ENCODE measurements at regions not wholly inside any gene's neighbourhood (a gene's known extent, or its start where the extent isn't known, plus 50 kb on each side); places are given as distances from the start of the nearest gene placed in this dataset.
A peak's percentile ranks its signal among the peaks of the same experiment; 100 is the strongest.

DNA sequence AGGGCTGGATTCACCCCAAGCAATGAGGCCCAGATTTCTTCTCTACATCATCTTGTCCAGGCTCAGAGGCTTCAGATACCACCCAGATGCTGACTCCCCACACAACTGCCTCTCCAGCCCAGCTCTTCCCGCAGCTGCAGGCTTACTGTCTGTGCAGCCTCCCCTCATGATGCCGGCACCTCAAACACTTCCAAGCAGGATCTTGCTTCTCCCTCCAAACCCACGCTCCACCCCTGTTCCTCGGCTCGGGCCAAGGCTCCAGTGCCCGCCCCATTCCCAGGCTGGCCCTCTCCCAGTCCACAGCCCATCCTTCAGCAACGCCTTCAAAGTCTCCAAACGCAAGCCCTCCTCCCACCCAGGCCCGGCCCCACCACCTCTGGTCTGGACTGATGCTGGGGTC is 159.2 kb upstream of the LINGO1 start:
- Histone ChIP-seq H3K27me3 (peaks cover 3% of the 10 kb centered on the region), H3K4me1 (no peaks in the 10 kb centered on the region), H3K9me3 (no peaks in the 10 kb centered on the region), H3K4me3 (no peak overlapping the region), H3K36me3 (no peaks in the 10 kb centered on the region), H3K27ac (no peak overlapping the region)
- no peak for DNase-seq
- TF ChIP-seq, protein P1, sequence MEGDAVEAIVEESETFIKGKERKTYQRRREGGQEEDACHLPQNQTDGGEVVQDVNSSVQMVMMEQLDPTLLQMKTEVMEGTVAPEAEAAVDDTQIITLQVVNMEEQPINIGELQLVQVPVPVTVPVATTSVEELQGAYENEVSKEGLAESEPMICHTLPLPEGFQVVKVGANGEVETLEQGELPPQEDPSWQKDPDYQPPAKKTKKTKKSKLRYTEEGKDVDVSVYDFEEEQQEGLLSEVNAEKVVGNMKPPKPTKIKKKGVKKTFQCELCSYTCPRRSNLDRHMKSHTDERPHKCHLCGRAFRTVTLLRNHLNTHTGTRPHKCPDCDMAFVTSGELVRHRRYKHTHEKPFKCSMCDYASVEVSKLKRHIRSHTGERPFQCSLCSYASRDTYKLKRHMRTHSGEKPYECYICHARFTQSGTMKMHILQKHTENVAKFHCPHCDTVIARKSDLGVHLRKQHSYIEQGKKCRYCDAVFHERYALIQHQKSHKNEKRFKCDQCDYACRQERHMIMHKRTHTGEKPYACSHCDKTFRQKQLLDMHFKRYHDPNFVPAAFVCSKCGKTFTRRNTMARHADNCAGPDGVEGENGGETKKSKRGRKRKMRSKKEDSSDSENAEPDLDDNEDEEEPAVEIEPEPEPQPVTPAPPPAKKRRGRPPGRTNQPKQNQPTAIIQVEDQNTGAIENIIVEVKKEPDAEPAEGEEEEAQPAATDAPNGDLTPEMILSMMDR (IDR thresholded peaks at IDR 0.05) = no peak
- ATAC-seq = no peak
- intact Hi-C loops (cut with DNase I) = no loop called here

DNA sequence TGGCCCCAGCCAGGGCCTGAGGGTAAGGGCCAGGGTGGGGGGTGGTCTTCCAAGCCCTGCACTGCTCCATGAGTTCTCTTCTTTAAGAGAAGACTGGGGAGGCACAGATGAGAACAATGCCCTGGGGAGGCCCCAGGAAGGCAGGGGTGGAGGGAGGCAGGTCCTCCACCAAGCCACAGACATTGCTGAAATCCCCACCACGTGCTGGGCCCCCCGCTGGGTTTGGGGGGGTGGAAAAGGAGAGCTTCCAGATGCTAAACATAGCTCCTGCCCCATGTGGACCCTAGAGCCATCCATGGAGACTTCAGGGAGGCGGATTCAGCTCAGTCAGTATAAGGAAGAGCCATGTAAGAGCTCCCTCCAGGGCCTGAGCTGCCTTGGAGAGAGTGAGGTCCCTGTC is 157.8 kb upstream of the LINGO1 start:
- peaks cover 16% of the 10 kb centered on the region for H3K27me3 ChIP-seq

DNA sequence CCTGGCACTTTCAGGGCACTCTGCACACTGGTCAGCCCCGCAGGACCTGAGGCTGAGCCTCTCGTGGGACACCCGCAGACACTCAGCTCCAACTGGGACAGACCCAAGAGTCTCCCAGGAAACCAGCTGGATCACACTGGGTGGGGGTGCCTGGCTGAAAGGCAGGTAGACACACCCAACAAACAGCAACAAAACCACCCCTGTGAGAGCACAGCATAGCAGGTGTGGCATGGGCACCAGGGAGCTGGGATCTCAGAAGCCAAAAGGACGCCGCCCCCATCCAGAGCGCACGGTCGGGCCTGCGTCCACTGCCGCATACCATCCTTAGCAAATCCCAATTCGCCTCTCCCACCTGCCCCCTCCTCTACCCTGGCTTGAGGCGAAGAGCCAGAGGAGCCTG is 154.2 kb upstream of the LINGO1 start:
- H3K27ac ChIP-seq = no peak overlapping the region
- H3K9me3 ChIP-seq = no peaks in the 10 kb centered on the region
- TF ChIP-seq, protein P1 (IDR thresholded peaks at IDR 0.05) = no peak
- intact Hi-C loops (cut with DNase I) = no loop called here
- no peak overlapping the region for H3K4me3 ChIP-seq
- no peaks in the 10 kb centered on the region for H3K4me1 ChIP-seq
- ATAC-seq = no peak
- DNase-seq = no peak
- H3K27me3 ChIP-seq = peaks cover 16% of the 10 kb centered on the region
- H3K36me3 ChIP-seq = no peaks in the 10 kb centered on the region

More for the DNA sequence above, 157.8 kb upstream of the LINGO1 start:
- Histone ChIP-seq H3K9me3 (no peaks in the 10 kb centered on the region), H3K36me3 (no peaks in the 10 kb centered on the region), H3K27ac (no peak overlapping the region), H3K4me1 (no peaks in the 10 kb centered on the region), H3K4me3 (no peak overlapping the region)
- no peak for ATAC-seq
- intact Hi-C loops (cut with DNase I) = no loop called here
- TF ChIP-seq, protein P1 (IDR thresholded peaks at IDR 0.05) = no peak
- DNase-seq = no peak

DNA sequence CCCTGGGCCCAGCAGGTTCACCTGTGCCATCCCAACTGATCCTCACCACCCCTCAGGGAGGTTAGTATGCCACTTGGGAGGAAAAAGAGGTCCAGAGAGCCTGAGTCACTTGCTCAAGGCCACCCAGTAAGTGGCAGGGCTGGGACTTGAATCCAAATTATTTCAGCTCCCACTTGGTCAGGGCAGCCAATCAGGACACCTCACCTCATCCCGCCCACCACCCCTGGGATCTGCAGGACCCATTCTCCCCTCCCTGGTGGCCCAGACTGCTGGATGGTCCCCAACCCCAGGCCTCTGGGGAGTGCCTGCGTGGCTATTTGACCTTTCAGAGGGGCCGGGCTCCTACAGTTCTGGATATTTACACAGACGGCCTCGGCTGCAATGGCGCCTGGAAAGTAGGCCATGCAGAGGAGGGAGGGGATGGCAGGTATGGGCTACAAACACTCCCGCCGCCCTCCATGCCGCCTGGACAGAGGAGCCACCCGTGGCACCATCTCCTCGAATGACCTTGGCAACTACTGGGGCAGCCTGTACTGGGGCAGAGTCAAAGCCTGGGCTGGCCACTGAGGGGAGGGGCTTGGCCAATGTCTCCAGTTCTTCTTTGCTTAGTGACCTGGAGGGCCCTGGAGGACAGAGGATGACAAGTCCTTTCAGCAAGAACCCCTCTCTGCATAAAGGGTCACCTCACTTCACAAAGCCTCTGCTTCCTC is 153.6 kb upstream of the LINGO1 start:
- Histone ChIP-seq H3K4me3 (no peak overlapping the region), H3K27ac (no peak overlapping the region), H3K27me3 (peaks cover 16% of the 10 kb centered on the region), H3K36me3 (no peaks in the 10 kb centered on the region), H3K9me3 (no peaks in the 10 kb centered on the region), H3K4me1 (no peaks in the 10 kb centered on the region)
- intact Hi-C loops (cut with DNase I) = no loop called here
- TF ChIP-seq, protein P1 (IDR thresholded peaks at IDR 0.05) = no peak
- DNase-seq = no peak
- ATAC-seq = no peak

DNA sequence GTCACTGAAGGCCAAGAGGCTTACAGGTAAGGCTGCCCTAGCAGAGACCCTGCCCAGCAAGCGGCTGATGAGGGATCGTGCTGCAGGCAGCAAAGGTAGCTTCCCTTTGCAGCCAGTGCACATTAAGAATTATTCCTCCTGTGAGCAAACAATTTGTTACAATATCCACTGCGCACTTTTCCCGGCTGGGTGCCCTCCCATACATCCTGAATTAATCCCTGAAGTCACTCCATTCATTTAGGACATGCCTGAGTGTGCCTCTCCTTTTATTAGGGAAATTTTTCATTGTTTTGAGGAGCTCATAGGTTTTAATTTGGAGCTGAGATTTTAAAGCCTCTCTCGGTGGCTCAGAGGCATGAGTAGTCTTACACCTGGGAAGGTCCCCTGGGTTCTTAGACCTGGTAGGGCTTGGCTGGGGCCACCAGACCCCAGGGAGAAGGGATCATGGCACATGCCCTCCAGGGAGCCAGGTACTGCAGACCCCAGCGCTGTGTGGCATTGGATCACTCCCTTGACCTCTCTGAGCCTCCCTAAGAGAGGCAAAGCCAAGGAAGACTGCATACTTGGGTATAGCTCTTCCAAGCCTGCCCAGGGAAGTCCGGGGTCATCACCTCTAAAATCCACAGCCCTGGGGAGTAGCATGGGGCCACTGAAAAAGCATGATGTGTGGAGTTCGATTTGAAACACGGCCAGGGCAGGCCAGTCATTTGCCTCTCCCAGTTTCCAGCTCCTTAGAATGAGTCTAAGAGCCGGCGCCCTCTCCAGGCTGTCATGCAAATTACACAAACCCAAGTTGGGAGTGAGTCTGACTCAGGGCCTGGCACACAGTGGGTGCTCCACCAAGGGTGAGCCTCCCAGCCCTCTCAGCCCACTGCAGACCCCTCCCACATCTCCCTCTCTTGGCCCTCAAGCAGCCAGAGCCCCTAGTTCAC is 151.9 kb upstream of the LINGO1 start:
- DNase-seq = no peak
- Histone ChIP-seq H3K9me3 (no peaks in the 10 kb centered on the region), H3K4me1 (no peaks in the 10 kb centered on the region), H3K27me3 (peaks cover 16% of the 10 kb centered on the region), H3K4me3 (no peak overlapping the region), H3K36me3 (no peaks in the 10 kb centered on the region), H3K27ac (no peak overlapping the region)
- intact Hi-C loops (cut with DNase I) = no loop called here
- ATAC-seq = no peak
- TF ChIP-seq, protein P1 (IDR thresholded peaks at IDR 0.05) = peak; percentile 16
